ENCODE measurements at regions not wholly inside any gene's neighbourhood (a gene's known extent, or its start where the extent isn't known, plus 50 kb on each side); places are given as distances from the start of the nearest gene placed in this dataset.
A peak's percentile ranks its signal among the peaks of the same experiment; 100 is the strongest.

DNA sequence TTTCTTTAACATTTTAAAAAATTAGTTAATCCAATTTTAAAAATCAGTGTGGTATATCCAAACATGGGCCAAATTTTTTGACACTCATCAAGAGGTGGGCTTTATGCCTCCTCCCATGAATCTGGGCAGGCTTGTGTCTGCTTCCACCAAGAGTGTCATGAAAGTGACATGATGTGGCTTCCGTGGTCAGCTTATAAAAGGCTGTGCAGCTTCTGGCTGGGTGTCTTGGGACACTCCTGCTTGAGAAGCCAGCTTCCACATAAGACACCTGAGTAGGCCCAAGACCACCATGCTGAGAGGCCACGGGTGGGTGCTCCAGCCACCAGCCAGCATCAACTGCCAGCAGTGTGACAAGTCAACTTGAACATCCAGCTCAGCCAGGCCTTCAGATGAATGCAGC, 74.3 kb upstream of the RUNX3 start:
- Mint-ChIP-seq H3K4me1 (ENCODE audit: low read depth) (peaks cover 57% of the 10 kb centered on the region), H3K27me3 (ENCODE audit: low read depth) (no peaks in the 10 kb centered on the region)

DNA sequence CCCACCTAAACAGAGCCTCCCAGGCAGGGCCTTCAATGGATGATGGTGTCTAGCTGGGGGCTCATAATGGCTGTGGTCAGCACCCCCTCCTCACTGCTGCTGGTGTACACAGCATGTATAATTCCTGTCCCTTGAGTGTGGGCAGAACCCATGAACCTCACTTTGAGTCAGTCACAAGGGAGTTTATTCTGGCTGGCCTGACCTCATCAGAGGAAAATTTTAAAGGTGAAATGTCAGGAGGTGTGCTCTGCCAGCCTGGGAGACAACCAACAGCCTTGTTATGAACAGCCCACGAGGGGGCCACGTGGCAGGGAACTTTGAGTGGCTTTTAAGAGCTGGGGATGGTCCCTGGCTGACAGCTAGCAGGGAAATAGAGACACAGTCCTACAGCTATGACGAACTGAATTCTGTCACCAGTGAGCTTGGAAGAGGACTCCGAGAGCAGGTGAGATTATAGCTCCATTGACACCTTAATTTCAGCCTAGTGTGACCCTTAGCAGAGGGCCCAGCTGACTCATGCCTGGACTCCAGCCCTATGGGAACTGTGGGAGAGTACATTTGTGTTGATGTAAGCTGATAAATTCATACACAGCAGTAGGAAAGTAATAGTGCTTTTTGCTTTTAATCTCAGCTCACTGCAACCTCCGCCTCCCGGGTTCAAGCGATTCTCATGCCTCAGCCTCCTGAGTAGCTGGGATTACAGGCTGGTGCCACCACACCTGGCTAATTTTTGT, 73.5 kb upstream of the RUNX3 start:
- Mint-ChIP-seq H3K27ac (peak overlapping the region; percentile 52), H3K4me1 (ENCODE audit: low read depth) (peaks cover 59% of the 10 kb centered on the region), H3K4me3 (no peak overlapping the region), H3K9me3 (no peaks in the 10 kb centered on the region), H3K27me3 (ENCODE audit: low read depth) (no peaks in the 10 kb centered on the region), H3K36me3 (ENCODE audit: low read depth) (no peaks in the 10 kb centered on the region)

More for the DNA sequence above, 74.3 kb upstream of the RUNX3 start:
- H3K4me3 Mint-ChIP-seq = no peak overlapping the region
- no peaks in the 10 kb centered on the region for H3K36me3 Mint-ChIP-seq (ENCODE audit: low read depth)
- H3K27ac Mint-ChIP-seq = no peak overlapping the region
- H3K9me3 Mint-ChIP-seq = no peaks in the 10 kb centered on the region

DNA sequence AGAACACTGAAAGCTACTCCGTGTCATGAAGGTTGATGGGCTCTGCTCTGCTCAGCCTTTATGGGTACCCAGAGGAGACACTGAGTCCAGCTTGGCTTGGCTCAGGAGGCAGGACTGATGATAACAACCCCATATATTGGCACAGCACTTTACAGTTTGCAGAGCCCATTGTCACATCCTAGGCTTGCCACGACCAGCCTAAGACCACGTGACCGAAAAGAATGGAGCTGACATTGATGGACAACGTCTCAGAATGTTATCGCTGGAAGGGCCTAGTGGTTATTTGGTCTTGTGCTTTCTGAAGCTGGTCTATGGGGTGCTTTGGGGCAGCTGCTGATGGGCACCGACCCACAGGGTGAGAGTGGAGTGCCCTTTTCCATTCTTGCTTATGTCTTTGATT, 72.9 kb upstream of the RUNX3 start:
- H3K27ac Mint-ChIP-seq = no peak overlapping the region
- H3K27me3 Mint-ChIP-seq (ENCODE audit: low read depth) = no peaks in the 10 kb centered on the region

DNA sequence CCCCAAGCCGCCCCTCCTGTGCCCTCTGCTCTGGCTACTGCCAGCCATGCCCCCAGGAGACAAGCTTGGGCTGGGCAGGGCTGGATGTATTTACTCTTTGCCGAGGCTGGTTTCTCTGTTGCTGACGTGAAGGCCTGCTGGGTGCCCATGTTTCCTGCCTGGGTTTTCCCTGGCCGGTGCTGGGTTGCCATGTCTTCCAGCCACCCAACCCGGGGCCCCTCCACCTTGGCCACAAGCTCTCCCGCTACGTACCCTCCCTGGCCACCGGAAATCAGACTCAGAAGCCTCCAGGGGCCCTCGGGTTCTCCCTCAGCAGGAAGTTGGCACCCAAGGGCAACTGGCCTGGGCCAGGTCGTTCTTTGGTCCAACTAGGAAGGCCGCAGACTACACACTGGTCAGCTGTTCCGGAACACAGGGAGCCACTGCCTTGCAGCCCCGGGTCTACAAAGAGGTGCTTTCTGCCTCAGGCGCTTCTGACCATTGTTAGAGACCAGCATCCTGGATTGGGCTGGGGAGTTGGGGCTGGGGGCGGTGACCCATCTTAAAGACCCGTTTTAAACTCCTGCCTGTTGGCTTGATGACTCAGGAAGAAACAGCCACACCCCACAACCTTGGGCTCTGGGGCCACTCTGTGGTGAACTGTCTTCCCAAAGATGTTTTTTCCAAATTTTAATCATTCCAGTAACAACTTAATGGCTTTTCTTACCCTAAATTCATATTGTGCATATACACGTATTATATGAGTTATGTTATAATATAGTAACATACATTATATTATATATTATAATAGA, 71.2 kb upstream of the RUNX3 start:
- Mint-ChIP-seq H3K27ac (peak overlapping the region; percentile 75), H3K9me3 (peaks cover 7% of the 10 kb centered on the region), H3K4me1 (ENCODE audit: low read depth) (peaks cover 50% of the 10 kb centered on the region), H3K27me3 (ENCODE audit: low read depth) (no peaks in the 10 kb centered on the region), H3K36me3 (ENCODE audit: low read depth) (peaks cover 10% of the 10 kb centered on the region), H3K4me3 (no peak overlapping the region)

More for the DNA sequence above, 72.9 kb upstream of the RUNX3 start:
- H3K36me3 Mint-ChIP-seq (ENCODE audit: low read depth) = no peaks in the 10 kb centered on the region
- no peak overlapping the region for H3K4me3 Mint-ChIP-seq
- H3K9me3 Mint-ChIP-seq = no peaks in the 10 kb centered on the region
- H3K4me1 Mint-ChIP-seq (ENCODE audit: low read depth) = peaks cover 55% of the 10 kb centered on the region

DNA sequence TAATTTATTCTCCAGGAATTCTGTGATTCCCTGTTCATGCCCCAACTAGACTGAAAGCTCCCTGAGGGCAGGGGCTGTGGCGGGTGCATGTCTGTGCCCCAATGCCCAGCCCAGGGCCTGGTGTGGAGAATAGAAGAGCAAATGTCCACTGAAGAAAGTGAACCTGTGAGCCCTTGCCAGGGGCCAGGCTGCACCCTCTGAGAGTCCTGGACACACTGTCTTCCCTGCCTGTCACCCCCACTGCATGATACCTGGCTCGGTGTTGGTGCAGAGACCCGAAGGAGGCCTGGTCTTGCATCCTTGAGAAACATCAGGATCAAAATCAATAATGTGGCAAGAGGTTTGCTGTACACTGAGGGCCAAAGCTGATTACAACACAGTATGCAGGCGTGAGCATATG, 69.8 kb upstream of the RUNX3 start:
- Mint-ChIP-seq H3K4me3 (no peak overlapping the region), H3K36me3 (ENCODE audit: low read depth) (peaks cover 10% of the 10 kb centered on the region), H3K27ac (no peak overlapping the region), H3K9me3 (peaks cover 7% of the 10 kb centered on the region), H3K27me3 (ENCODE audit: low read depth) (no peaks in the 10 kb centered on the region), H3K4me1 (ENCODE audit: low read depth) (peaks cover 55% of the 10 kb centered on the region)

DNA sequence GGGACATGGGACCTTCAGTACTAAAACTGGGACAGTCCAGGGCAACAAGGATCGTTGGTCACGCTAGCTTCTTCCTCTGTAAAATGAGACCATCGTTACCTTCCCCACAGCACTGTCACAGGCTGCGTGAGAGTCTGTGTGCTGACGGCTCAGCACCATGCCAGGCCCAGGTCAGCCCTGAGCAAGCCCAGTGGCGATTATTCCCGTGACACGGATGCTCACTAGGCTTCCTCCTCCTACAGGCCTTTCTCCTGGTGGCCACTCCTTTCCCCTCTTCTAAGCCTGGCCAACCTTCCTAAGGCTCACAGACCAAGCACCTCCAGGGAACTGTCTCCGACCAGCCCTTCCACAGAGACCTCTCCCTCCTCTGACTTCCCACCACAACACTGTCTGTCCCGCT, 69.3 kb upstream of the RUNX3 start:
- Mint-ChIP-seq H3K27me3 (ENCODE audit: low read depth) (no peaks in the 10 kb centered on the region), H3K27ac (peak overlapping the region; percentile 49), H3K4me1 (ENCODE audit: low read depth) (peaks cover 53% of the 10 kb centered on the region), H3K4me3 (no peak overlapping the region), H3K9me3 (peaks cover 7% of the 10 kb centered on the region), H3K36me3 (ENCODE audit: low read depth) (peaks cover 10% of the 10 kb centered on the region)

DNA sequence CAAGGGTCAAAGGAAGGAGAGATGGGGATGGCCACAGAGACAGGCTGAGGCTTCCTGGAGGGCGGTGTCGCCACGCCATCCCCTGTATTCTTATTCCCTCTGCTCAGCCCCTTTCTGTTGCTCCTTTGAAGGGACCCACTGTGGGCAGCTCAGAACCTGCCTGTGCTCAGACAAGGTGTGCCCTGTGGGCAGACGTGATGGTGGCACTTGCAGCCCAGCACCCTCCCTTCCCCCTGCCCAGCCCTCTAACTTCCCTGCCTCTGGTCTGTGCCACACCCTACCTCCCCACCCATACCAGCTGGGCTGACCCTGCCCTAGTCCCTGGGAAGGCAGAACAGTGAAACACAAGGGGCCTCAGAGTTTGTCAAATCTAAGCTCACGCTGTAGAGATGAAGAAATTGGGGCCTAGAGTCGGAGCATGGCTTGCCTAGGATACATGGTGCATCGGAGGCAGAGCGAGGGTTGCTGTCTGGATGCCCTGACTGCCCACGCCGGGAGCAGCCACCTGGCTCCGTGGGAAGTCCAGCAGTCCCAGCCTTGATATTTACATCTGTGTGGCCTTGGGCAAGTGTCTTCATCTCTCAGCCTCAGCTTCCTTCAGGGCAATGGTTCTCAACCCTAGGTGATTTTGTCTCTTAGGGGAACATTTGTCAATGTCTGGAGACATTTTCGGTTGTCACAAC, 68.6 kb upstream of the RUNX3 start:
- Mint-ChIP-seq H3K4me1 (ENCODE audit: low read depth) (peaks cover 55% of the 10 kb centered on the region), H3K27ac (no peak overlapping the region), H3K27me3 (ENCODE audit: low read depth) (no peaks in the 10 kb centered on the region), H3K36me3 (ENCODE audit: low read depth) (peaks cover 10% of the 10 kb centered on the region), H3K4me3 (no peak overlapping the region), H3K9me3 (peaks cover 7% of the 10 kb centered on the region)

DNA sequence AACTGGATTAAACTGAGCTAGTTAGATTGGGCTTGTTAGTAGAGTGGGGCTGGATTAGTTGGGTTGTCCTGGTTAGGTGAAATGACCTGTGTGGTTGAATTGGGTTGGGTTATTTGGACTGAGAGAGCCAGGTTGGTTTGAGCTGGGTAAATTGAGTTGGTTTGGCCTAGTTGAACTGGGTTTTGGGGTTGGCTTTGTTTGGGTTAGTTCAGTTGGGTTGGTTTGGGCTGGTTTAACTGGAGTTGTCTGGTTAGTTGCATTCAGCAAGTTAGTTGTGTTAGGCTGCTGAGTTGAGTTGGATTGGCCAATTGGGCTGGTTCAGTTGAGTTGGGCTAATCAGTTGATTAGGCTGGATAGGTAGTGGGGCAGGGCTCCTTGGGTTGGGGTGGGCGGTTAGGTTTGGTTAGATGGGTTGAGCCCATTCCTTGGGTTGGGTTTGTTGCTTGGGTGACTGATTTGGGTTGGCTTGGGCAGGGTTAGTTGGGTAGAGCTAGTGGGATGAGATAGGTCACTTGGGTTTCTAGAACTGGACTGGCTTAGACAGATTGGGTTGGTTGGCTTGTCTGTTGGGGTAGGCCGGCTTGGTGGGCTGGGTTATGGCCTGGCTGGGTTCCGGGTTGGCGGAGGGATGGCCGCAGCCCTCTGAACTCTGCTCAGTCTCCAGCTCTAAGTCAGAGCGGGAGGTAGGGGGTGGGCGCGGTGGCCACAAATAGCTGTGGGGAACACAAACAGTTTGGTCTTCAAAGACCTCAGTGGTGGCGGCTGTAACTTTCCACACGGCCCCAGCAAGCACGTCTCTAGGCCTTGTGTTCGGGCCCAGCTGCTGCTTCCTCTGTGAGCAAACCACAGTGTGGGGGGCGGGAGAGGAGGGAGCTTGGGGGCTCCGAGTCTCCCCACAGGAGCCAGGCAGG, 67.2 kb upstream of the RUNX3 start:
- Mint-ChIP-seq H3K27ac (peak overlapping the region; percentile 63), H3K27me3 (ENCODE audit: low read depth) (no peaks in the 10 kb centered on the region), H3K4me3 (no peak overlapping the region), H3K9me3 (peaks cover 7% of the 10 kb centered on the region), H3K4me1 (ENCODE audit: low read depth) (peaks cover 60% of the 10 kb centered on the region), H3K36me3 (ENCODE audit: low read depth) (peaks cover 10% of the 10 kb centered on the region)

DNA sequence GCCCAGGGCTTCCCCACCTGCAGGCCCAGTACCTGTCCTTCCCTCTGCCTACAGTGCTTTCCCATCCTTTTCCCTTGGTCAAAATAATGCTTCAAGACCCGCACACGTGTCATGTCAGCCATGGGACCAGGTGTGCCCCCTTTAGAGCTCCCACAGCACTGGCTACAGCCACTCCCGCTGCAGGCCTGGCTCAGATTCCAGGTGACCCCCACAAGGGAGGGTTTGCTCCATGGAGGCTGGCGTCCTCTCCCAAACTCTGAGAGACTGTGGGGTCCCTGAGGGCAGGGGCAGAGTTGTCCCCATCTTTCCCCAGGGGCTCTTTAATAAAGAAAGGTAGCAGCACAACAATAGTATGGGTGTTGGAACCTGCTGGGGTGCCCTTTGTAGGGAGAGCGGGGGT, 66.4 kb upstream of the RUNX3 start:
- peaks cover 10% of the 10 kb centered on the region for H3K36me3 Mint-ChIP-seq (ENCODE audit: low read depth)
- peaks cover 66% of the 10 kb centered on the region for H3K4me1 Mint-ChIP-seq (ENCODE audit: low read depth)
- H3K27me3 Mint-ChIP-seq (ENCODE audit: low read depth) = no peaks in the 10 kb centered on the region
- H3K9me3 Mint-ChIP-seq = peaks cover 7% of the 10 kb centered on the region
- H3K4me3 Mint-ChIP-seq = no peak overlapping the region
- peak overlapping the region; percentile 88 for H3K27ac Mint-ChIP-seq

DNA sequence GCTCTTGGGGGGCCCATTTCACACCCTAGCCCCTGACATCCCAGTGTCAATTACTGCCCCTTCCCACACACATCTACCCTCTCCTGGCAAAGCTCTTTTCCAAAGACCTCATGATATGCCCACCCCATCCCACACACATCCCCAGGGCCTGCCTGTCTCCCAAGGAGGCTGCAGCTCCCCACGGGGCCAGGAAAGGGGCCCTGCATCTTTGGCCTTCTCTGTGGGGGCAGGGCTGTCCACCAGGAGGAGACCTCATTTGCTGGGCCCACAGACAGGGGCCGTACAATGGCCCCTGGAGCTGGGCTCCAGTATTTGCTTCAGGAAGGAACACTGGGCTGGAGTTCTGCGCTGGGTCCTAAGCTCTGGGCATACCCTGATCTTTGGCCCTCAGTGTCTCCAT, 65.6 kb upstream of the RUNX3 start:
- Mint-ChIP-seq H3K27ac (no peak overlapping the region), H3K27me3 (ENCODE audit: low read depth) (no peaks in the 10 kb centered on the region), H3K9me3 (peaks cover 7% of the 10 kb centered on the region), H3K4me3 (no peak overlapping the region), H3K4me1 (ENCODE audit: low read depth) (peaks cover 66% of the 10 kb centered on the region), H3K36me3 (ENCODE audit: low read depth) (peaks cover 10% of the 10 kb centered on the region)

DNA sequence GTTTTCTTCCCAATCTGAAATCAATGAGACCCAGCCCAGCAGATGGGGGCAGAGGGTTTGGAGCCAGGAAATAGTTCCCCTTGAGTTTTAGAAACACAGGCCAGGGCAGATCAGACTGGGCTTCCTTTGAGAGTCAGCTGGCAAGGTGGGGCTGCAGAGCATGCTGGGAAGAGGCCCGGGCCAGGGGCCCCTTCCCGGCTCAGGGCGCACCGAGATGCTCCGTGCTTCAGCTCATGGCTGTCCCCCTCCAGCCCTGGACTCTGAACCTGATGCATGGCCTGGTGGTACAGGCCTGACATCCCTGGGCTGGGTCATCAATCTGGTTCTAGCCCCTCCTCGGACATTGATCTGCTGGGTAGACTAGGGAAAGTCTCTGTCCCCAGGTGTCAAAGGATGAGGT, 65.1 kb upstream of the RUNX3 start:
- peaks cover 69% of the 10 kb centered on the region for H3K4me1 Mint-ChIP-seq (ENCODE audit: low read depth)
- peaks cover 7% of the 10 kb centered on the region for H3K9me3 Mint-ChIP-seq
- H3K36me3 Mint-ChIP-seq (ENCODE audit: low read depth) = peaks cover 10% of the 10 kb centered on the region
- no peaks in the 10 kb centered on the region for H3K27me3 Mint-ChIP-seq (ENCODE audit: low read depth)
- no peak overlapping the region for H3K4me3 Mint-ChIP-seq
- peak overlapping the region; percentile 68 for H3K27ac Mint-ChIP-seq

DNA sequence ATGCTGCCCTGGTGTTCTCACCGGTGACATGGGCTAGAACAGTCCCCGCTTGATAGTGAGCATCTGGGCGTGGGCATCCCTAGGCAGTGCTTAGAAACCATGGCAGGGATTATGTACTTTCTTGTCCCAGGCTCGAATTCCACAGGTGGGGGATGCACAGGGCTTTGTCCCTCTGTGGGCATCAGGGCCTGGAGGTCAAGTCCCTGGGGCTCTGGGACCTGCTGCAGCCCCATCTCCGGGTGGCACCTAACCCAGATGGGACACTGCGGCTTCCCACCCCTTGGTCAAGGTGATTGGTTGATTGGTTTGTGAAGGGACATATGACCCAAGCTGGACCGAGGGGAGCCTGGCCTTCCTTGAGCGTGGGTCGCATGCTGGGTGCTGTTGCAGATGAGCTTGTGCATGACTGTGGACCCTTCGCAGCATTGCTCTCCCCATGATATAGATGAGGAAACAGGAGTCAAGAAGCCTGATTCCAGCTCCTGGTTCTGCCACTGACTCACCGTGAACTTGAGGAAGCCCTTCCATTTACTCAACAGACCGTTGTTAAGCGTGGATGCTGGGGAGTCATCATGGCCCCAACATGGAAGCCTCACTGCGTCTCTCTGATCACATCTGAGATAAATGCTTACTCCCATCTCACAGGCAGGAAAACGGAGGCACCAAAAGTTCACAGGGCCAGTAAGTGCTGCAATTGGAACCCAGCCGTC, 64.0 kb upstream of the RUNX3 start:
- Mint-ChIP-seq H3K27ac (peak overlapping the region; percentile 12), H3K27me3 (ENCODE audit: low read depth) (no peaks in the 10 kb centered on the region), H3K4me1 (ENCODE audit: low read depth) (peaks cover 73% of the 10 kb centered on the region), H3K4me3 (no peak overlapping the region), H3K36me3 (ENCODE audit: low read depth) (peaks cover 10% of the 10 kb centered on the region), H3K9me3 (peaks cover 7% of the 10 kb centered on the region)

DNA sequence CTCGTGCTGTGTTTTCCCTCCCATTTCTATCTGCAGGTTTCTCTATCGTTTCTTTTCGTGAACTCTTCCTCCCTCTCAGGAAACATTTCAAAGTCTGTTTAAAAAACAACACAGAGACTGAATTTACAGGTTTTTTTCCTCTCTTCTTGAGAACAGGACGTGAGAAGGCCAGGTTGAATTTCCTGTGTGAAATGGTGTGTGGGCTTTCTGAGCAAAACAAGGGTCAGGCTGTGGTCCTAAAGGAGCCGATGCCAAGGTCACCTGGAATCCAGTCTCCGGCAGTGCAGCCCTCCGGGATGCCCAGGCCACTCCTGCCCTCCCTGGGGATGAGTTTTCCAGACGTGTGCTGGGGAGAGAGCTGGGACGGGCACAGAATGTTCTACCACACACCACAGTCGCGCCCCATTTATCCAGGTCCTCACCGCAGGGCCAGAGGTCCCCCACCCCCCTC, 62.7 kb upstream of the RUNX3 start:
- Mint-ChIP-seq H3K36me3 (ENCODE audit: low read depth) (peaks cover 10% of the 10 kb centered on the region), H3K27me3 (ENCODE audit: low read depth) (no peaks in the 10 kb centered on the region), H3K4me1 (ENCODE audit: low read depth) (peaks cover 80% of the 10 kb centered on the region), H3K4me3 (peak overlapping the region; percentile 65), H3K27ac (peak overlapping the region; percentile 94), H3K9me3 (peaks cover 7% of the 10 kb centered on the region)

All from T-helper 1 cell treated with Interleukin-12 subunit alpha and Interleukin-12 subunit beta and Interleukin-4 antibody, amounts not matched to agents 30 μg/mL and 1 μg/mL, for 36 hours (primary cell).